ENCODE measurements at regions not wholly inside any gene's neighbourhood (a gene's known extent, or its start where the extent isn't known, plus 50 kb on each side); places are given as distances from the start of the nearest gene placed in this dataset.

- no peak for DNase-seq (ENCODE audit: low read depth)
These were observed 1498.5 kb upstream of the TMEM132C start for GRCh38 chr12:126768517-126768916.

DNA sequence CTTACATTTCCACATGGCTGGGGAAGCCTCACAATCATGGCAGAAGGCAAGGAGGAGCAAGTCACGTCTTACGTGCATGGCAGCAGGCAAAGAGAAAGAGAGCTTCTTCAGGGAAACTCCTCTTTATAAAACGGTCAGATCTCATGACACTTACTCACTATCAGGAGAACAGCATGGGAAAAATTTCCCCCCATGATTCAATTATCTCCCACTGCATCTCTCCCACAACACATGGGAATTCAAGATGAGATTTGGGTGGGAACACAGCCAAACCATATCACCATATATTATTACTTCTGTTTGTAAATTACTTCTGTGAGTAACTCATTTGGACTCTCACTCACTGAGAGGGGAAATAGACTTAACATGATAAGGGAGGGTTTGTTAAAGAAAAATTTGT lies 1496.8 kb upstream of the TMEM132C start:
- no peak for DNase-seq (ENCODE audit: low read depth)

DNA sequence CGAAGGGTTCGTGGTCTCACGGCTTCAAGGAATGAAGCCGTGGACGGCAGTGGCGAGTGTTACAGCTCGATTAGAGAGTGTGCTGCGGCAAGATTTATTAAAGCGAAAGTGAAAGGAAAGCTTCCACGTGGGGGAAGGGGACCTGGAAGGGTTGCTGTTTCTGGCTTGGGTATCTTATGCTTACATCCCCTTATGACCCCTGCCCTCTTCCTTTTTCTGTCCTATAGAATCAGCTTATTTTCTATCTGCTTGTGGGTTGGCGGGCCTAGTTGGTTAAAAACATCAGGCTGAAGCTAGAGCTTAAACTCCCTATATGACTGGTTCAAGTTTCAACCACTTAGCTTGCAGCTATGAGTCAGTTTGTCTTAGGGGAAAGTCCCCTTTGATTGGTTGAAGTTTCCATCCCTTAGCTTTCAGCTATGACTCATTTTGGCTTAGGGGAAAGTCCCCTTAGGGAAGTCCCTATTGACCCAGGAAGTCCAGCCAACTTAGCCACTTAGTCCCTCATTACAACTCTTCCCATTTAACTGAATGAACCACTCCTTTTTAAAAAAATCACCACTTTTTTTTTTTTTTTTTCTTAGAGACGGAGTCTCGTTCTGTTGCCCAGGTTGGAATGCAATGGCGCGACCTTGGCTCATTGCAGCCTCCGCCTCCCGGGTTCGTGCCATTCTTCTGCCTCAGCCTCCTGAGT lies 1494.7 kb upstream of the TMEM132C start:
- DNase-seq (ENCODE audit: low read depth) = peak; percentile 13

DNA sequence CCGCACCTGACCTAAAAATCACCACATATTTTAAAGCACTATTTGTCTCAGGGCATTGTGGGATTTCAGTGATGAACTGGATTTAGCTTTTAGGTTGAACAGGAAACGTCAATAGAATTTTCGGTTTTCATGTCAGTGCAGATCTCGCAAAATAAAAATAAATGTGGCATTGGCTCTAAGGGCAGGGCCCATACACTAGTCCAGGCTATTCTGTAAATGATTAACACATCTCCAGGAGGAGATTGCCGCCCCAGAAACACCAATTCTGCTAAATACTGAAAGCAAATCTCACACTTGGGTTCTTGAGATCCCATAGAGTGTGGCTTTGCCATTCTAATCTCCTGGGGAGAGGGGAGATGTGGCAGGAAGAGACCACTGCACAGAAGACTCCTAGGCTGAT lies 1494.0 kb upstream of the TMEM132C start:
- no peak for DNase-seq (ENCODE audit: low read depth)

- no peak for DNase-seq (ENCODE audit: low read depth)
These were observed 1493.5 kb upstream of the TMEM132C start for GRCh38 chr12:126773491-126773890.

DNA sequence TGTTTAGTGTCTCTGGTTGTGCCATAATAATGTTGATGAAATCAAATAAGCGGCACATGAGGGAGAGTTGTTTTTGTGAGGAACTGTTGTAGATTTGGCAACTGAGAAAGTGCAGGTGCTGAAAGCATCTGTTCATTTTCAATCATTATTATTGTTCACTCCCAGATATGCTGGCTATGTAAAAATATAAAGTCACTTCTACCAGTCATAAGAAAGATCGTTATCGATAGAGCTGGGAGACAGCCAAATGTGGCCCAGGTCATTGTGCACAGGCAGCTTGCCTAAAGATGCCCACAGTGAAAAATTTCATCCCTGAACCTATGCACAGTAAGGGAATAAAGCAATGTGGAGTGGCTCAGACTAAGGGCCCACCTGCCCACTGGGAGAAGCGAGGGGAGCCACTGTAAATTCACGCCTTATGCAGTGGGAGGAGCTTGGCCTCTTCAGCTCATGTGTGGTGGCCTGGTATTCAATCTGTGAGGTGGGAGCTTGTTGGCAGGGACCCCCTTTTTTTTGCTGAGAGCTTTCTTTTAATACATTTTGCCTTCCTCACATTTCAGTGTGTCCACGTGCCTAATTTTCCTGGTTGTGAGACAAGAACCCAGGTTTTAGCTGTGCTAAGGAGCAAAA lies 1490.8 kb upstream of the TMEM132C start:
- DNase-seq (ENCODE audit: low read depth) = no peak

GRCh38 chr12:126780343-126780742 lies 1486.6 kb upstream of the TMEM132C start:
- DNase-seq (ENCODE audit: low read depth) = no peak

DNA sequence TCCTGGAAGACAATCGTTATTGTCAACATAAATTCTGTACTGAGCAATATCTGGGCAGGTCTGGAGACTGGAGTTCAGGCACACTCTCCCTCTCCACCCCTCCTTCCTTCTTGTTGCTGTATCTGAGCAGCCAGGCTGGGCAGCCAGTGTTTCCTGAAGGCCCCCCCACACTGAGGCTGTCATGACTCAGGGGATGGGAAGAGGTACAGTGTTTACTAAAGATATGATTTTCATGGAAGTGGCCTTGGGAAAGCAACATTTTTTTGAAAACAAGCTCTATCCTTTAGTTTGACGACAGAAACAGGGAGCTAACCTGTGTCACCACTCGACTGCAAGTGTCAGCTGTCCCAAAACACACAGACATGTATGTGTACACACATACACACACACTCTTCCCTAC lies 1485.4 kb upstream of the TMEM132C start:
- DNase-seq (ENCODE audit: low read depth) = no peak

GRCh38 chr12:126782083-126782482 lies 1484.9 kb upstream of the TMEM132C start:
- no peak for DNase-seq (ENCODE audit: low read depth)

GRCh38 chr12:126784328-126784921 lies 1482.5 kb upstream of the TMEM132C start:
- DNase-seq (ENCODE audit: low read depth) = no peak

DNA sequence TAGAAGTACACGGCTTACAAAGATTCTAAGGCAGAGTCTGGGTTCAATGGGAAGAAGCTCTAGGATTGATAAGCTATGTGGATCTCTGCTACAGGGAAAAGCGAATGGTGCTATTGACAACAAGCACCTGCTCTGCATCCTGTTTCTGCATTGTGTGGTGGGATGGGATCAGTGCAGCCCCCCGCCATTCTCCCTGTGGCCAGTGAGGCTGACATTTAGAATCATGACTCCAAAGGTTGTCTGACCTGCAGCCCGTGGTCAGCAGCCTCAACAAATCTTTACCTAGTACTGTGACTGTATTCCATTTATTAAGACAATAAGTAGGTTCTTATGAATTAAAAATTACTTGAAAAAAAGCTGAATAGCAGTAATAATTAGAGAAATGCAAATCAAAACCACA lies 1477.0 kb upstream of the TMEM132C start:
- DNase-seq (ENCODE audit: low read depth) = no peak

DNA sequence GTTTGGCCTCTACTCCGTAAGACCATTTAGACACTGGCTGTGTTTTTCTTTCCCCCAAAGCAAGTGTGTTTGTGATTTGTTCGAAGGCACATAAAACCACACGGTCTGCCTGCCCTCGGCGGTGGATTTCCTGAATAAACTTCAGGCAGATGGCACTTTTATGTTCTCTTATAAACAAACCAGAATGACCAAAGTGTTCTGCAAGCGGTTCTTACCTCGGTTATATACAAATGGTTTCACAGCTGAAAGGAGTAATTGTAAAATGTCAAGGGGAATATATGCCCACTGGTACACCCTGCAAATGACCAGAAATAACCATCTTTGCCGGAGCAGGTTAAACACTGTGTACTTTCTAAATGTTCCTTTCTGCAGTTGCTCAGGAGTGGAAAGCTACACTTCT lies 1475.8 kb upstream of the TMEM132C start:
- DNase-seq (ENCODE audit: low read depth) = no peak

GRCh38 chr12:126792411-126792810 lies 1474.6 kb upstream of the TMEM132C start:
- no peak for DNase-seq (ENCODE audit: low read depth)

DNA sequence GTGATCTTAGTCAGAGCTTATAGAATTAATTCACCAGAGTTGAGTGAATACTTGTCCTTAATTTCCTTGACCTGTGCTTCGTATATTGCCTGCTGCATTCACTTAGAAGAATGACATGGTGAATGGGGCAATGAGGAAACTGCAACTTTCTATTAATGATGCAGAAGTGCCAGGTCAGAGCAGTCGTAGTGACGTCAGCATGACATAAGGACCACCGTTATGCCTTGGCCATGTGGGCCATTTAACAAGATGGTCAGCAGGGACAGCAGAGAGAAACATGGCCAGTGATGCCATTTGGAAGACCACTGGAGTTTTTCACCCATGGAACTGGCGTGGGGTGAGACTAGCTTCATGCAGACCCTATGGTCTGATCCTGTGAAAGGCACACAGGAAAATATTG lies 1469.4 kb upstream of the TMEM132C start:
- DNase-seq (ENCODE audit: low read depth) = no peak

DNA sequence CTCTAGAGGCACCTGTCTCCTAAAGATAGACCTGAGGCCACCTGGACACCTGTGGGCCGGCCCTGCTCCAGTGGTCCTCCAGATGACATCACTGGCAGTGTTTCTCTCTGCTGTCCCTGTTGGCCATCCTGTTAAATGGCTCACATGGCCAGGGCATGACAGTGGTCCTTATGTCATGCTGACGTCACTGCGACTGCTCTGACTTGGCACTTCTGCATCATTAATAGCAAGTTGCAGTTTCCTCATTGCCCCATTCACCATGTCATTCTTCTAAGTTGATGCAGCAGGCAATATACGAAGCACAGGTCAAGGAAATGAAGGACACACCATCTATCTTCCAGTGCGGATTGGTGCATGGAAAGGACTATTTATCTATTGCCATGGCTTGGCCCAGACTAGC lies 1468.5 kb upstream of the TMEM132C start:
- DNase-seq (ENCODE audit: low read depth) = no peak

GRCh38 chr12:126807312-126807865 lies 1459.6 kb upstream of the TMEM132C start:
- no peak for DNase-seq (ENCODE audit: low read depth)

- no peak for DNase-seq (ENCODE audit: low read depth)
These were observed 1455.6 kb upstream of the TMEM132C start for GRCh38 chr12:126811391-126811790.

GRCh38 chr12:126819554-126819953 lies 1447.4 kb upstream of the TMEM132C start:
- no peak for DNase-seq (ENCODE audit: low read depth)

DNA sequence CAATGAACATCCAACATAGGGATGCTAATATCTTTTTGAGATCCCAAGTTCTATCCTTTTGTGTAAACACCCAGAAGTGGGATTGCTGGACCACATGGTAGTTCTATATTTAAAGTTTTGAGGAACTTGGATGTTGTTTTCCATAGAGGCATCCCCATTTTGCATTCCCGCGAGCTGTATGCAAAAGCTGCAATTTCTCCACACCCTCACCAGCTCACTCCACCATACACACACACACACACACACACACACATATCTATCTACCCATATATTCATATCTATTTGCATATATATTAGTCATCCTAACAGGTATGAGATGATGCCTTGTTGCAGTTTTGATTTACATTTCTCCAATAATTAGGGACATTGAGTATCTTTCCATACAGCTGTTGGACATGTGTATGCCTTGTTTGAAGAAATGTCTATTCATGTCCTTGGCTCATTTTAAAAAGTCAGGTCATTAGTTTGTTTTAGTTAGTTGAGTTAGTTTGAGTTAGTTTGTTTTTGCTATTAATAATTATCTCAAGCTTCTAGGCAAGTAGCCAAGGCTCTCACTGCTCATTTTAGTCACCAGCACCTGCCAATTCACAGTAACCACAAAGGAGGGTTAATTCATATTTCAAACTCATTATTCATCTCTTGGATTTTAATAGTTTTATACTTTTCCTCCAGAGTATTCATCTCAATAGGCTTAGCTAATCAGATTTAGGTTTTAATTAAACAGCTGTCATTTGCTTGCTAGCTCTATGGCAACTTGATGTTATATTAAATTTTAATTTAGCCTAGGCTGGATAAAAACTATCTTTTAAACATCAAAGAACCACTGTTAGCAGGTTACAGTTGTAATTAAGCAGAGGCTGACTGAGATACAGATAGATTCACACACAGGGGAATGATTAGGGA lies 1435.9 kb upstream of the TMEM132C start:
- DNase-seq (ENCODE audit: low read depth) = no peak

GRCh38 chr12:126837697-126838096 lies 1429.3 kb upstream of the TMEM132C start:
- DNase-seq (ENCODE audit: low read depth) = no peak

- DNase-seq (ENCODE audit: low read depth) = no peak
These were observed 1422.9 kb upstream of the TMEM132C start for GRCh38 chr12:126843915-126844669.
